Right cardiac atrium (tissue), 5 donors: ENCODE measurements at regions not wholly inside any gene's neighbourhood (a gene's known extent, or its start where the extent isn't known, plus 50 kb on each side); places are given as distances from the start of the nearest gene placed in this dataset.

Source experiments
- ATAC-seq, 2 donors: fragments of 200-7000 bp; cut with Tn5 transposase; one replicate each; pipeline versions ENCODE4 v1.8.0 to v1.9.1; 2020; ENCODE audit warnings: moderate library complexity in 2 of 2, mild to moderate bottlenecking in 1 of 2
- DNase-seq, 3 donors: peaks; one replicate each; pipeline ENCODE4 v3.0.0-alpha.2; 2020
- H3K27ac ChIP-seq: one replicate; pipeline ENCODE4 v1.5.1; 2013; ENCODE audit warnings: mild to moderate bottlenecking, low read length, control low read depth, moderate library complexity
- H3K27me3 ChIP-seq: one replicate; pipeline ENCODE4 v1.6.1; 2013; ENCODE audit not compliant: control insufficient read depth, insufficient read depth
- H3K4me1 ChIP-seq: one replicate; pipeline ENCODE4 v1.6.1; 2013; ENCODE audit warnings: low read length; ENCODE audit not compliant: control insufficient read depth, insufficient read depth
- H3K4me3 ChIP-seq: one replicate; pipeline ENCODE4 v1.5.1; 2013; ENCODE audit warnings: low read length, control low read depth
- H3K9me3 ChIP-seq: one replicate; pipeline ENCODE4 v1.6.1; 2013; ENCODE audit warnings: low read length; ENCODE audit not compliant: control insufficient read depth
- WGBS: extraction: QIAGEN DNeasy Blood & Tissue Kit; methylation state at CpG from one replicate; pipeline ENCODE4 v1.1.7; 2013; 5-methylcytosine and 5-hydroxymethylcytosine counted together
- intact Hi-C, 4 donors: fragments of 100-400 bp; cut with DNase I; formaldehyde crosslinking; loops; one replicate each; pipeline versions ENCODE4 v1.11.0 to v1.14.0; 2022 to 2023
- donor health status: healthy with polysubstance abuse.
- donor health status: DM: no; HTN: yes; CAD: no.
- donor health status: DM: no; HTN: no; CAD: no.
- donor health status: DM: no; HTN: yes; CAD: no; lungs with severe emphysema.
- donor health status: DM: yes; HTN: yes; CAD: no.

- H3K27ac ChIP-seq: no peak overlapping the region
- no peak overlapping the region for H3K4me3 ChIP-seq
- ATAC-seq (peak in 1 of 2 donors; percentile 49), DNase-seq (no peak)
- no peaks in the 10 kb centered on the region for H3K9me3 ChIP-seq
- H3K27me3 ChIP-seq: no peaks in the 10 kb centered on the region
- intact Hi-C loops: no loop called here
- WGBS: 70% methylated on average over 14 of the region's 14 CpGs
- H3K4me1 ChIP-seq: no peaks in the 10 kb centered on the region
These were observed 301.7 kb downstream of the BRD1 start for GRCh38 chr22:49525801-49526535.

GRCh38 chr22:49525360-49525759 is 302.3 kb downstream of the BRD1 start:
- ATAC-seq (no peak), DNase-seq (no peak)
- 71% methylated on average over 9 of the region's 9 CpGs for WGBS
- no peak overlapping the region for H3K4me3 ChIP-seq
- H3K4me1 ChIP-seq: no peaks in the 10 kb centered on the region
- H3K9me3 ChIP-seq: no peaks in the 10 kb centered on the region
- intact Hi-C loops: no loop called here
- no peaks in the 10 kb centered on the region for H3K27me3 ChIP-seq
- no peak overlapping the region for H3K27ac ChIP-seq

DNA sequence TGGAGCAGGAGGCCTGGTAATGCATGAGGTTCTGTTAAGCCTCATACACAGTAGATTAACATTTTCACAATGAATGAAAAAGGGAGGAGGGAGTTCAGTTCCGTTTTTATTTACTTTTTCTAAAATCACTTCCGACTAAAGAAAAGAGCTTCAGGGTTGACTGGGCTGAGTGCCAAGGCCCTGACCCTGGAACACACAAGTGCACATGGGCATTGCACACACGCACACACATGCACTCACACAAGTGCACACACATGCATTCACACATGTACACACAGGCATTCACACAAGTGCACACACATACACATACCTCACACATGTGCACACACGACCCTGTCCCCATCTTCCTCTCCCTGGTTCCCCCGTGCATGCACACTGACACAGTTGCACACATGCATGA is 303.3 kb downstream of the BRD1 start:
- no peaks in the 10 kb centered on the region for H3K27me3 ChIP-seq
- ATAC-seq: no peak

GRCh38 chr22:49523374-49524008 is 304.2 kb downstream of the BRD1 start:
- DNase-seq (no peak), ATAC-seq (no peak)
- Histone ChIP-seq H3K4me1 (no peaks in the 10 kb centered on the region), H3K27me3 (no peaks in the 10 kb centered on the region), H3K27ac (no peak overlapping the region), H3K4me3 (no peak overlapping the region), H3K9me3 (no peaks in the 10 kb centered on the region)
- WGBS: 68% methylated on average over 15 of the region's 15 CpGs
- intact Hi-C loops: no loop called here

More for the DNA sequence above, 303.3 kb downstream of the BRD1 start:
- Histone ChIP-seq H3K27ac (no peak overlapping the region), H3K9me3 (no peaks in the 10 kb centered on the region), H3K4me1 (no peaks in the 10 kb centered on the region), H3K4me3 (no peak overlapping the region)
- DNase-seq: no peak
- intact Hi-C loops: no loop called here
- WGBS: 53% methylated on average over 5 of the region's 5 CpGs

GRCh38 chr22:49522582-49523373 is 304.9 kb downstream of the BRD1 start:
- H3K9me3 ChIP-seq: no peaks in the 10 kb centered on the region
- no peak for ATAC-seq
- H3K27me3 ChIP-seq: no peaks in the 10 kb centered on the region
- DNase-seq: no peak
- WGBS: 85% methylated on average over 10 of the region's 10 CpGs
- no peak overlapping the region for H3K27ac ChIP-seq
- H3K4me3 ChIP-seq: no peak overlapping the region
- intact Hi-C loops: no loop called here
- H3K4me1 ChIP-seq: no peaks in the 10 kb centered on the region

DNA sequence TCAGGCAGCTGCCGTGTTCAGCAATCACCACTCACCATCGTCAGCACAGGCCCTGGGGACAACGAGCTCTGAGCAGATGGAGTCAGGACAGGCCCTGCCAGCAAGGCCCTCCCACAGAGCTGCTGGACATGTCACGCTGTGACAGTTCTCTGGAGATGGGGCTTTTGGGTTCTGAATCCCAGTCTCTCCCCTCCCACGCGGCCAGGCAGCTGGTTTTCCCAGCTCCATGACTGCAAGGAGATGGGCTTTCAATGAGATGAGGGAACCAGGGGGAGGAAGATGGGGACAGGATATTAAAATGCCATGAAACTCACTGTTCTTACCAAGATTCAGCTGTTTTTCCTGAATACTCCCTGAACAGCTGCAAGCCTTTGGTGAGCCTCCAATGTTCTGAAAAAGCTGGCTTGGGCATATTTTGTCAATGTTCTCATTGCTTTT is 305.9 kb downstream of the BRD1 start:
- intact Hi-C loops: no loop called here
- no peak overlapping the region for H3K4me3 ChIP-seq
- no peak for DNase-seq
- no peaks in the 10 kb centered on the region for H3K27me3 ChIP-seq
- 59% methylated on average over 6 of the region's 6 CpGs for WGBS
- no peaks in the 10 kb centered on the region for H3K9me3 ChIP-seq
- ATAC-seq: no peak
- H3K4me1 ChIP-seq: no peaks in the 10 kb centered on the region
- no peak overlapping the region for H3K27ac ChIP-seq

DNA sequence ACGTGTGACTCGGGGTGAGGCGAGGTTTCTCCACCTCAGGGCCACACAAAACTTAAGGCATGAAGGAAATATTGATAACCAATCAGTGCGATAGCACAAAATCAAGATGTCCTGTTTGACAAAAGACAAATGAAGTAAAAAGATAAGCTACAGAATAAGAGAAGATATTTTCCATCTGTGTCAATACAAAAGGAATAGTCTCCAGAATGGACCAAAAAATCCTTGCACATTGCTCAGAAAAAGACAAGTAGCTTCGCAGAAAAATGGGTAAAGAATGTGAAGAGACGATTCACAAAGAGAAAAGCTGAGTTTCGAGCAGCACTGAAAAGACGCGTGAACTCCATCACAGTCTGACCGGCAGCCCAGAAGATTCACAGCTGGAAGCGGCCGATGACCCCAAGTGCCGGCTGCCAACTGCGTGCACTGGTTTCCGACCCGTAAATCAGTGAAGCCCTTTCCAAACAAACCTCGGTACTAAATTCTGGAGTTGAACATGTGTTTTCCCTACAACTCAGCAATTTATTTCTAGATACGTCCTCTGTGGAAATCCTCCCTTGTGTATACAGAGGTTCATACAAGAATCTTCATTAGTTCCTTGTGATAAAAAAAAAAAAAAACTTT is 308.4 kb downstream of the BRD1 start:
- intact Hi-C loops: no loop called here
- Histone ChIP-seq H3K4me3 (no peak overlapping the region), H3K27me3 (no peaks in the 10 kb centered on the region), H3K27ac (no peak overlapping the region), H3K4me1 (no peaks in the 10 kb centered on the region), H3K9me3 (no peaks in the 10 kb centered on the region)
- WGBS: 50% methylated on average over 18 of the region's 18 CpGs
- DNase-seq (no peak), ATAC-seq (no peak)

- WGBS: 60% methylated on average over 22 of the region's 22 CpGs
- Histone ChIP-seq H3K27me3 (no peaks in the 10 kb centered on the region), H3K4me1 (no peaks in the 10 kb centered on the region), H3K27ac (no peak overlapping the region), H3K9me3 (no peaks in the 10 kb centered on the region), H3K4me3 (no peak overlapping the region)
- intact Hi-C loops: no loop called here
- no peak for ATAC-seq
- no peak for DNase-seq
These were observed 309.2 kb downstream of the BRD1 start for GRCh38 chr22:49518436-49518970.

GRCh38 chr22:49517667-49518185 is 309.9 kb downstream of the BRD1 start:
- intact Hi-C loops: no loop called here
- H3K27ac ChIP-seq: no peak overlapping the region
- DNase-seq (no peak), ATAC-seq (no peak)
- no peak overlapping the region for H3K4me3 ChIP-seq
- WGBS: 86% methylated on average over 23 of the region's 23 CpGs
- H3K9me3 ChIP-seq: no peaks in the 10 kb centered on the region
- H3K4me1 ChIP-seq: no peaks in the 10 kb centered on the region
- H3K27me3 ChIP-seq: no peaks in the 10 kb centered on the region

GRCh38 chr22:49517211-49517610 is 310.5 kb downstream of the BRD1 start:
- no peaks in the 10 kb centered on the region for H3K9me3 ChIP-seq
- no peaks in the 10 kb centered on the region for H3K4me1 ChIP-seq
- DNase-seq (no peak), ATAC-seq (no peak)
- H3K4me3 ChIP-seq: no peak overlapping the region
- intact Hi-C loops: no loop called here
- no peak overlapping the region for H3K27ac ChIP-seq
- 90% methylated on average over 16 of the region's 16 CpGs for WGBS
- H3K27me3 ChIP-seq: no peaks in the 10 kb centered on the region
